H9 (cell line): ENCODE measurements at regions not wholly inside any gene's neighbourhood (a gene's known extent, or its start where the extent isn't known, plus 50 kb on each side); places are given as distances from the start of the nearest gene placed in this dataset.

Experiments used
- DNase-seq: peaks from one replicate; pipeline ENCODE4 v3.0.0-alpha.2; 2017
- H2AFZ ChIP-seq: one replicate; pipeline ENCODE4 v1.6.1; 2013; ENCODE audit warnings: mild to moderate bottlenecking, low read length, control low read depth, moderate library complexity
- H2AK5ac ChIP-seq: 2 replicates; pipeline ENCODE4 v1.6.1; 2013; ENCODE audit warnings: low read length, control low read depth, mixed read lengths; ENCODE audit not compliant: insufficient read length
- H2BK120ac ChIP-seq: one replicate; pipeline ENCODE4 v1.6.1; 2013; ENCODE audit warnings: low read depth, mild to moderate bottlenecking, low read length, control low read depth, inconsistent platforms; ENCODE audit not compliant: poor library complexity, severe bottlenecking
- H2BK12ac ChIP-seq: 2 replicates; pipeline ENCODE4 v1.6.1; 2013; ENCODE audit warnings: low read length, control low read depth, mixed read lengths, low read depth; ENCODE audit not compliant: insufficient read length
- H2BK15ac ChIP-seq: 2 replicates; pipeline ENCODE4 v1.6.1; 2013; ENCODE audit warnings: low read depth, low read length, control low read depth
- H2BK20ac ChIP-seq: one replicate; pipeline ENCODE4 v1.6.1; 2013; ENCODE audit warnings: low read depth, mild to moderate bottlenecking, low read length, control low read depth, inconsistent platforms; ENCODE audit not compliant: poor library complexity, severe bottlenecking
- H2BK5ac ChIP-seq: 2 replicates; pipeline ENCODE4 v1.6.1; 2013; ENCODE audit warnings: low read length, control low read depth, mixed read lengths; ENCODE audit not compliant: insufficient read length
- H3K14ac ChIP-seq: 2 replicates; pipeline ENCODE4 v1.6.1; 2013; ENCODE audit warnings: low read length, control low read depth; ENCODE audit not compliant: insufficient read depth
- H3K18ac ChIP-seq: 2 replicates; pipeline ENCODE4 v1.6.1; 2013; ENCODE audit warnings: low read depth, mild to moderate bottlenecking, mixed read lengths, low read length, control low read depth; ENCODE audit not compliant: insufficient read length
- H3K23ac ChIP-seq: 2 replicates; pipeline ENCODE4 v1.6.1; 2013; ENCODE audit warnings: low read length, control low read depth, mixed read lengths, low read depth; ENCODE audit not compliant: insufficient read length
- H3K23me2 ChIP-seq: 2 replicates; pipeline ENCODE4 v1.6.1; 2013; ENCODE audit warnings: low read depth, mild to moderate bottlenecking, mixed read lengths, low read length, control low read depth; ENCODE audit not compliant: insufficient read length, poor library complexity, severe bottlenecking
- H3K27ac ChIP-seq: 2 replicates; pipeline ENCODE4 v1.5.1; 2013; ENCODE audit warnings: low read length, control low read depth, mixed read lengths, low read depth; ENCODE audit not compliant: insufficient read length
- H3K27me3 ChIP-seq: 2 replicates; pipeline ENCODE4 v1.6.1; 2013; ENCODE audit warnings: low read length, control low read depth, inconsistent platforms; ENCODE audit not compliant: insufficient read depth
- H3K4ac ChIP-seq: 2 replicates; pipeline ENCODE4 v1.6.1; 2013; ENCODE audit warnings: low read depth, mild to moderate bottlenecking, control low read depth, inconsistent platforms, low read length, moderate library complexity
- H3K4me1 ChIP-seq: 2 replicates; pipeline ENCODE4 v1.6.1; 2013; ENCODE audit warnings: low read length, control low read depth, inconsistent platforms; ENCODE audit not compliant: insufficient read depth
- H3K4me2 ChIP-seq: 2 replicates; pipeline ENCODE4 v1.6.1; 2013; ENCODE audit warnings: low read length, control low read depth, mixed read lengths; ENCODE audit not compliant: insufficient read length, insufficient read depth
- H3K56ac ChIP-seq: 2 replicates; pipeline ENCODE4 v1.6.1; 2013; ENCODE audit warnings: low read depth, mild to moderate bottlenecking, mixed read lengths, low read length, control low read depth; ENCODE audit not compliant: insufficient read length
- H3K79me1 ChIP-seq: 2 replicates; pipeline ENCODE4 v1.6.1; 2013; ENCODE audit warnings: low read depth, mild to moderate bottlenecking, moderate library complexity, low read length, control low read depth, inconsistent platforms; ENCODE audit not compliant: insufficient read depth, poor library complexity, severe bottlenecking
- H3K79me2 ChIP-seq: 2 replicates; pipeline ENCODE4 v1.6.1; 2013; ENCODE audit warnings: low read length, control low read depth, inconsistent platforms; ENCODE audit not compliant: insufficient read depth
- H3K9ac ChIP-seq: 2 replicates; pipeline ENCODE4 v1.6.1; 2013; ENCODE audit warnings: low read length, control low read depth, mixed read lengths; ENCODE audit not compliant: insufficient read length; ENCODE audit errors: extremely low read depth
- H3K9me3 ChIP-seq: one replicate; pipeline ENCODE4 v1.6.1; 2013; ENCODE audit warnings: low read depth, low read length, inconsistent platforms; ENCODE audit not compliant: control insufficient read depth
- H3T11ph ChIP-seq: one replicate; pipeline ENCODE4 v1.6.1; 2013; ENCODE audit warnings: mild to moderate bottlenecking, low read length, control low read depth, inconsistent platforms
- H4K20me1 ChIP-seq: one replicate; pipeline ENCODE4 v1.6.1; 2013; ENCODE audit not compliant: control insufficient read depth, insufficient read length, insufficient read depth
- H4K5ac ChIP-seq: 2 replicates; pipeline ENCODE4 v1.6.1; 2013; ENCODE audit warnings: low read depth, mild to moderate bottlenecking, mixed read lengths, low read length, control low read depth; ENCODE audit not compliant: insufficient read length
- H4K8ac ChIP-seq: replicated peaks from 2 replicates; pipeline ENCODE4 v1.6.1; 2013; ENCODE audit warnings: low read length, control low read depth, mixed read lengths, low read depth; ENCODE audit not compliant: insufficient read length
- H4K91ac ChIP-seq: 2 replicates; pipeline ENCODE4 v1.6.1; 2013; ENCODE audit warnings: low read depth, mild to moderate bottlenecking, moderate library complexity, mixed read lengths, low read length, control low read depth; ENCODE audit not compliant: insufficient read length
- H3K27ac Mint-ChIP-seq, 3 experiments: 2 replicates in 2 of 3; 3 replicates in 1 of 3; pipeline ENCODE4 v1.8.0; 2020 to 2021; ENCODE audit warnings: mixed read lengths in 3 of 3, mild to moderate bottlenecking in 1 of 3, moderate library complexity in 1 of 3
- H3K27me3 Mint-ChIP-seq: 2 replicates; pipeline ENCODE4 v1.8.0; 2021; ENCODE audit warnings: low read depth, mild to moderate bottlenecking, moderate library complexity, mixed read lengths
- H3K36me3 Mint-ChIP-seq, 3 experiments: 2 replicates in 2 of 3; 3 replicates in 1 of 3; pipeline ENCODE4 v1.8.0; 2020 to 2021; ENCODE audit warnings: low read depth in 3 of 3, mixed read lengths in 3 of 3; ENCODE audit not compliant: insufficient read depth in 1 of 3
- H3K4me1 Mint-ChIP-seq, 2 experiments: 2 replicates each; pipeline ENCODE4 v1.8.0; 2020; ENCODE audit warnings: mixed read lengths in 2 of 2
- H3K4me3 Mint-ChIP-seq, 2 experiments: 2 replicates in 1 of 2; 3 replicates in 1 of 2; pipeline ENCODE4 v1.8.0; 2020 to 2021; ENCODE audit warnings: mild to moderate bottlenecking in 2 of 2, mixed read lengths in 2 of 2, moderate library complexity in 1 of 2
- H3K9me3 Mint-ChIP-seq, 2 experiments: 2 replicates in 1 of 2; 3 replicates in 1 of 2; pipeline ENCODE4 v1.8.0; 2020; ENCODE audit warnings: mild to moderate bottlenecking in 2 of 2, mixed read lengths in 2 of 2, moderate library complexity in 1 of 2
- CTCF ChIP-seq: fragments of 200-600 bp; sonication (generic); conservative IDR thresholded peaks from 3 replicates; pipeline ENCODE4 v1.8.0; 2021; ENCODE audit warnings: antibody characterized with exemption, mild to moderate bottlenecking
- WGBS: extraction: QIAGEN DNeasy Blood & Tissue Kit; methylation state at CpG from one replicate; pipeline ENCODE4 v1.1.7; 2013; ENCODE audit warnings: missing lambda C conversion rate, low lambda C conversion rate, mixed read lengths; ENCODE audit not compliant: insufficient read length; ENCODE audit errors: extremely low coverage; 5-methylcytosine and 5-hydroxymethylcytosine counted together

GRCh38 chr9:26567976-26568375, 324.6 kb downstream of the CAAP1 start:
- Histone ChIP-seq H3K4ac (no peak overlapping the region), H3K27me3 (no peaks in the 10 kb centered on the region), H3K4me2 (no peak overlapping the region), H3K14ac (no peak overlapping the region), H3K9me3 (no peaks in the 10 kb centered on the region), H3K56ac (no peak overlapping the region), H2BK12ac (no peak overlapping the region), H3K4me1 (no peaks in the 10 kb centered on the region), H3K27ac (no peak overlapping the region), H2BK15ac (no peak overlapping the region), H2BK120ac (no peak overlapping the region), H3K18ac (no peak overlapping the region), H2BK20ac (no peak overlapping the region), H3K9ac (no peak overlapping the region), H3K23ac (no peak overlapping the region), H2BK5ac (no peak overlapping the region), H4K5ac (no peak overlapping the region), H4K91ac (no peak overlapping the region), H3T11ph (no peak overlapping the region), H2AFZ (no peak overlapping the region), H3K79me2 (no peaks in the 10 kb centered on the region), H4K8ac (no peak overlapping the region), H3K23me2 (no peaks in the 10 kb centered on the region), H3K79me1 (no peaks in the 10 kb centered on the region), H2AK5ac (no peak overlapping the region), H4K20me1 (no peaks in the 10 kb centered on the region)
- Mint-ChIP-seq H3K27me3 (no peaks in the 10 kb centered on the region), H3K9me3 (no peaks in the 10 kb centered on the region), H3K4me1 (no peaks in the 10 kb centered on the region), H3K4me3 (no peak overlapping the region), H3K36me3 (no peaks in the 10 kb centered on the region), H3K27ac (no peak overlapping the region)
- WGBS = no CpG with 5 or more reads among the region's 2 CpGs
- DNase-seq = no peak
- no peak for TF ChIP-seq CTCF
